H9 (cell line): ENCODE measurements at regions not wholly inside any gene's neighbourhood (a gene's known extent, or its start where the extent isn't known, plus 50 kb on each side); places are given as distances from the start of the nearest gene placed in this dataset.

ENCODE experiments used
- DNase-seq: peaks from one replicate; pipeline ENCODE4 v3.0.0-alpha.2; 2017
- H2AFZ ChIP-seq: one replicate; pipeline ENCODE4 v1.6.1; 2013; ENCODE audit warnings: mild to moderate bottlenecking, low read length, control low read depth, moderate library complexity
- H2AK5ac ChIP-seq: 2 replicates; pipeline ENCODE4 v1.6.1; 2013; ENCODE audit warnings: low read length, control low read depth, mixed read lengths; ENCODE audit not compliant: insufficient read length
- H2BK120ac ChIP-seq: one replicate; pipeline ENCODE4 v1.6.1; 2013; ENCODE audit warnings: low read depth, mild to moderate bottlenecking, low read length, control low read depth, inconsistent platforms; ENCODE audit not compliant: poor library complexity, severe bottlenecking
- H2BK12ac ChIP-seq: 2 replicates; pipeline ENCODE4 v1.6.1; 2013; ENCODE audit warnings: low read length, control low read depth, mixed read lengths, low read depth; ENCODE audit not compliant: insufficient read length
- H2BK15ac ChIP-seq: 2 replicates; pipeline ENCODE4 v1.6.1; 2013; ENCODE audit warnings: low read depth, low read length, control low read depth
- H2BK20ac ChIP-seq: one replicate; pipeline ENCODE4 v1.6.1; 2013; ENCODE audit warnings: low read depth, mild to moderate bottlenecking, low read length, control low read depth, inconsistent platforms; ENCODE audit not compliant: poor library complexity, severe bottlenecking
- H2BK5ac ChIP-seq: 2 replicates; pipeline ENCODE4 v1.6.1; 2013; ENCODE audit warnings: low read length, control low read depth, mixed read lengths; ENCODE audit not compliant: insufficient read length
- H3K14ac ChIP-seq: 2 replicates; pipeline ENCODE4 v1.6.1; 2013; ENCODE audit warnings: low read length, control low read depth; ENCODE audit not compliant: insufficient read depth
- H3K18ac ChIP-seq: 2 replicates; pipeline ENCODE4 v1.6.1; 2013; ENCODE audit warnings: low read depth, mild to moderate bottlenecking, mixed read lengths, low read length, control low read depth; ENCODE audit not compliant: insufficient read length
- H3K23ac ChIP-seq: 2 replicates; pipeline ENCODE4 v1.6.1; 2013; ENCODE audit warnings: low read length, control low read depth, mixed read lengths, low read depth; ENCODE audit not compliant: insufficient read length
- H3K23me2 ChIP-seq: 2 replicates; pipeline ENCODE4 v1.6.1; 2013; ENCODE audit warnings: low read depth, mild to moderate bottlenecking, mixed read lengths, low read length, control low read depth; ENCODE audit not compliant: insufficient read length, poor library complexity, severe bottlenecking
- H3K27ac ChIP-seq: 2 replicates; pipeline ENCODE4 v1.5.1; 2013; ENCODE audit warnings: low read length, control low read depth, mixed read lengths, low read depth; ENCODE audit not compliant: insufficient read length
- H3K27me3 ChIP-seq: 2 replicates; pipeline ENCODE4 v1.6.1; 2013; ENCODE audit warnings: low read length, control low read depth, inconsistent platforms; ENCODE audit not compliant: insufficient read depth
- H3K4ac ChIP-seq: 2 replicates; pipeline ENCODE4 v1.6.1; 2013; ENCODE audit warnings: low read depth, mild to moderate bottlenecking, control low read depth, inconsistent platforms, low read length, moderate library complexity
- H3K4me1 ChIP-seq: 2 replicates; pipeline ENCODE4 v1.6.1; 2013; ENCODE audit warnings: low read length, control low read depth, inconsistent platforms; ENCODE audit not compliant: insufficient read depth
- H3K4me2 ChIP-seq: 2 replicates; pipeline ENCODE4 v1.6.1; 2013; ENCODE audit warnings: low read length, control low read depth, mixed read lengths; ENCODE audit not compliant: insufficient read length, insufficient read depth
- H3K56ac ChIP-seq: 2 replicates; pipeline ENCODE4 v1.6.1; 2013; ENCODE audit warnings: low read depth, mild to moderate bottlenecking, mixed read lengths, low read length, control low read depth; ENCODE audit not compliant: insufficient read length
- H3K79me1 ChIP-seq: 2 replicates; pipeline ENCODE4 v1.6.1; 2013; ENCODE audit warnings: low read depth, mild to moderate bottlenecking, moderate library complexity, low read length, control low read depth, inconsistent platforms; ENCODE audit not compliant: insufficient read depth, poor library complexity, severe bottlenecking
- H3K79me2 ChIP-seq: 2 replicates; pipeline ENCODE4 v1.6.1; 2013; ENCODE audit warnings: low read length, control low read depth, inconsistent platforms; ENCODE audit not compliant: insufficient read depth
- H3K9ac ChIP-seq: 2 replicates; pipeline ENCODE4 v1.6.1; 2013; ENCODE audit warnings: low read length, control low read depth, mixed read lengths; ENCODE audit not compliant: insufficient read length; ENCODE audit errors: extremely low read depth
- H3K9me3 ChIP-seq: one replicate; pipeline ENCODE4 v1.6.1; 2013; ENCODE audit warnings: low read depth, low read length, inconsistent platforms; ENCODE audit not compliant: control insufficient read depth
- H3T11ph ChIP-seq: one replicate; pipeline ENCODE4 v1.6.1; 2013; ENCODE audit warnings: mild to moderate bottlenecking, low read length, control low read depth, inconsistent platforms
- H4K20me1 ChIP-seq: one replicate; pipeline ENCODE4 v1.6.1; 2013; ENCODE audit not compliant: control insufficient read depth, insufficient read length, insufficient read depth
- H4K5ac ChIP-seq: 2 replicates; pipeline ENCODE4 v1.6.1; 2013; ENCODE audit warnings: low read depth, mild to moderate bottlenecking, mixed read lengths, low read length, control low read depth; ENCODE audit not compliant: insufficient read length
- H4K8ac ChIP-seq: replicated peaks from 2 replicates; pipeline ENCODE4 v1.6.1; 2013; ENCODE audit warnings: low read length, control low read depth, mixed read lengths, low read depth; ENCODE audit not compliant: insufficient read length
- H4K91ac ChIP-seq: 2 replicates; pipeline ENCODE4 v1.6.1; 2013; ENCODE audit warnings: low read depth, mild to moderate bottlenecking, moderate library complexity, mixed read lengths, low read length, control low read depth; ENCODE audit not compliant: insufficient read length
- H3K27ac Mint-ChIP-seq, 3 experiments: 2 replicates in 2 of 3; 3 replicates in 1 of 3; pipeline ENCODE4 v1.8.0; 2020 to 2021; ENCODE audit warnings: mixed read lengths in 3 of 3, mild to moderate bottlenecking in 1 of 3, moderate library complexity in 1 of 3
- H3K27me3 Mint-ChIP-seq: 2 replicates; pipeline ENCODE4 v1.8.0; 2021; ENCODE audit warnings: low read depth, mild to moderate bottlenecking, moderate library complexity, mixed read lengths
- H3K36me3 Mint-ChIP-seq, 3 experiments: 2 replicates in 2 of 3; 3 replicates in 1 of 3; pipeline ENCODE4 v1.8.0; 2020 to 2021; ENCODE audit warnings: low read depth in 3 of 3, mixed read lengths in 3 of 3; ENCODE audit not compliant: insufficient read depth in 1 of 3
- H3K4me1 Mint-ChIP-seq, 2 experiments: 2 replicates each; pipeline ENCODE4 v1.8.0; 2020; ENCODE audit warnings: mixed read lengths in 2 of 2
- H3K4me3 Mint-ChIP-seq, 2 experiments: 2 replicates in 1 of 2; 3 replicates in 1 of 2; pipeline ENCODE4 v1.8.0; 2020 to 2021; ENCODE audit warnings: mild to moderate bottlenecking in 2 of 2, mixed read lengths in 2 of 2, moderate library complexity in 1 of 2
- H3K9me3 Mint-ChIP-seq, 2 experiments: 2 replicates in 1 of 2; 3 replicates in 1 of 2; pipeline ENCODE4 v1.8.0; 2020; ENCODE audit warnings: mild to moderate bottlenecking in 2 of 2, mixed read lengths in 2 of 2, moderate library complexity in 1 of 2
- WGBS: extraction: QIAGEN DNeasy Blood & Tissue Kit; methylation state at CpG from one replicate; pipeline ENCODE4 v1.1.7; 2013; ENCODE audit warnings: missing lambda C conversion rate, low lambda C conversion rate, mixed read lengths; ENCODE audit not compliant: insufficient read length; ENCODE audit errors: extremely low coverage; 5-methylcytosine and 5-hydroxymethylcytosine counted together
- TF ChIP-seq, protein P1 (sequence below): fragments of 200-600 bp; sonication (generic); conservative IDR thresholded peaks from 3 replicates; pipeline ENCODE4 v1.8.0; 2021; ENCODE audit warnings: antibody characterized with exemption, mild to moderate bottlenecking

- H3K14ac ChIP-seq, result 0 out of 2 replicates have a peak overlapping the region, but pooled peaks have one; percentile 33
- H4K91ac ChIP-seq, result no peak overlapping the region
- Mint-ChIP-seq H3K9me3 (no peaks in the 10 kb centered on the region), H3K4me3 (no peak overlapping the region), H3K27ac (no peak overlapping the region), H3K36me3 (no peaks in the 10 kb centered on the region; a peak in 1 of 7 replicates), H3K4me1 (peaks cover 21 to 27% of the 10 kb centered on the region in 2 experiments), H3K27me3 (peaks cover 17% of the 10 kb centered on the region)
- H2AFZ ChIP-seq, result no peak overlapping the region
- H4K5ac ChIP-seq, result no peak overlapping the region
- no peak overlapping the region for H3K23ac ChIP-seq
- H3K79me1 ChIP-seq, result no peaks in the 10 kb centered on the region
- H3K4ac ChIP-seq, result no peak overlapping the region
- H4K20me1 ChIP-seq, result no peaks in the 10 kb centered on the region
- no peak overlapping the region for H3T11ph ChIP-seq
- no peak overlapping the region for H3K4me2 ChIP-seq
- no CpG with 5 or more reads among the region's 14 CpGs for WGBS
- no peak overlapping the region for H3K56ac ChIP-seq
- H4K8ac ChIP-seq, result no peak overlapping the region
- no peak overlapping the region for H2BK15ac ChIP-seq
- H3K18ac ChIP-seq, result no peak overlapping the region
- H2BK12ac ChIP-seq, result no peak overlapping the region
- DNase-seq, result no peak
- no peaks in the 10 kb centered on the region; the same call in 1 of the 2 replicates for H3K4me1 ChIP-seq
- H2BK120ac ChIP-seq, result no peak overlapping the region
- no peak overlapping the region for H3K27ac ChIP-seq
- H3K23me2 ChIP-seq, result no peaks in the 10 kb centered on the region
- H2BK20ac ChIP-seq, result no peak overlapping the region
- no peak overlapping the region for H3K9ac ChIP-seq
- no peaks in the 10 kb centered on the region for H3K27me3 ChIP-seq
- H2AK5ac ChIP-seq, result no peak overlapping the region
- H3K79me2 ChIP-seq, result no peaks in the 10 kb centered on the region
- no peak overlapping the region for H2BK5ac ChIP-seq
- H3K9me3 ChIP-seq, result no peaks in the 10 kb centered on the region
- TF ChIP-seq, protein P1, sequence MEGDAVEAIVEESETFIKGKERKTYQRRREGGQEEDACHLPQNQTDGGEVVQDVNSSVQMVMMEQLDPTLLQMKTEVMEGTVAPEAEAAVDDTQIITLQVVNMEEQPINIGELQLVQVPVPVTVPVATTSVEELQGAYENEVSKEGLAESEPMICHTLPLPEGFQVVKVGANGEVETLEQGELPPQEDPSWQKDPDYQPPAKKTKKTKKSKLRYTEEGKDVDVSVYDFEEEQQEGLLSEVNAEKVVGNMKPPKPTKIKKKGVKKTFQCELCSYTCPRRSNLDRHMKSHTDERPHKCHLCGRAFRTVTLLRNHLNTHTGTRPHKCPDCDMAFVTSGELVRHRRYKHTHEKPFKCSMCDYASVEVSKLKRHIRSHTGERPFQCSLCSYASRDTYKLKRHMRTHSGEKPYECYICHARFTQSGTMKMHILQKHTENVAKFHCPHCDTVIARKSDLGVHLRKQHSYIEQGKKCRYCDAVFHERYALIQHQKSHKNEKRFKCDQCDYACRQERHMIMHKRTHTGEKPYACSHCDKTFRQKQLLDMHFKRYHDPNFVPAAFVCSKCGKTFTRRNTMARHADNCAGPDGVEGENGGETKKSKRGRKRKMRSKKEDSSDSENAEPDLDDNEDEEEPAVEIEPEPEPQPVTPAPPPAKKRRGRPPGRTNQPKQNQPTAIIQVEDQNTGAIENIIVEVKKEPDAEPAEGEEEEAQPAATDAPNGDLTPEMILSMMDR, result no peak
These were observed 1468.1 kb downstream of the BRD1 start for GRCh38 chr22:48359613-48359965.
